CD4-positive, alpha-beta T cell treated with Interleukin-10 for 1 hour (primary cell): ENCODE measurements at regions not wholly inside any gene's neighbourhood (a gene's known extent, or its start where the extent isn't known, plus 50 kb on each side); places are given as distances from the start of the nearest gene placed in this dataset.
"Not testable (repeated sequence)": the region's sequence is repeated elsewhere in the genome, so short reads cannot be mapped to it uniquely, and the experiment has no call there.

ENCODE experiments used
- DNase-seq: peaks from one replicate; pipeline ENCODE4 v3.0.0-alpha.2; 2020

- no peak for DNase-seq
These were observed 672.5 kb downstream of the NSUN3 start for GRCh38 chr3:94735354-94735753.

DNA sequence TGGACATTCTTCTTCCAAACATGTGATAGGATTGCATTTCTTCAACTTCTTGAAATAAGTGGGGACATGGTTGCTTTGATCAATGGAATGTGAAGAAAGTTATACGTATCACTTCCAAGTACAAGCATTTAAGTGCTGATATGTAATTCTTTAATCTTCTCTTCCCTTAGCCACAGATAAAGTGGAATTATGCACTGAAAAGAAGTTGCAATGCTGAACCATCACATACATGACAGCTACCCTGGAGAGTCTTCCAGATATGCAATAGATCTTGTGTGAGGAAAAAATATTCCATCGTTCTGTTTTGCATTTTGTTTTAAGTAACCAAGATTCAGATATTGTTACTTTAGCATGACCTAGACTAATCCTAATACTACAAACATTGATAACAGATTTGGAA is 674.3 kb downstream of the NSUN3 start:
- DNase-seq = no peak

GRCh38 chr3:94739420-94739819 is 676.6 kb downstream of the NSUN3 start:
- no peak for DNase-seq

DNA sequence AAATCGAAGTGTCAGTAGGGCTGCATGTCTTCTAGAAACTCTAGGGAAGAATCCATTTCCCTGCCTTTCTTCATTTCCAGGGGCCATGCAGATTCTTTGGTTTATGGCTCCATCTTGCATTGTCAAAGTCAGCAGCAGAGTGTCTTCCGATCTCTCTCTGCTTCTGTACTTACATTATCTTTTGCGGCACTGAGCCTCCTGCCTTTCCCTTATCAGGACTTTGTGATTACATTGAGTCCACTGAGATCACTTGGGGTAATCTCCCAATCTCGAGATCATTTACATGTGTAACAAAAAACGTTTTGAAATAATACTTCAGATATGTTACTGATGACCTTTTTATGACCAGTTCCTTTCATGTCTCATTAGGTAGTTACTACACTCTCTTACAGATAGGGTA is 695.9 kb downstream of the NSUN3 start:
- no peak for DNase-seq

- no peak for DNase-seq
These were observed 709.5 kb downstream of the NSUN3 start for GRCh38 chr3:94772402-94772801.

GRCh38 chr3:94775746-94776145 is 712.9 kb downstream of the NSUN3 start:
- no peak for DNase-seq

- no peak for DNase-seq
These were observed 713.6 kb downstream of the NSUN3 start for GRCh38 chr3:94776401-94776915.

- no peak for DNase-seq
These were observed 715.4 kb downstream of the NSUN3 start for GRCh38 chr3:94778289-94778688.

DNA sequence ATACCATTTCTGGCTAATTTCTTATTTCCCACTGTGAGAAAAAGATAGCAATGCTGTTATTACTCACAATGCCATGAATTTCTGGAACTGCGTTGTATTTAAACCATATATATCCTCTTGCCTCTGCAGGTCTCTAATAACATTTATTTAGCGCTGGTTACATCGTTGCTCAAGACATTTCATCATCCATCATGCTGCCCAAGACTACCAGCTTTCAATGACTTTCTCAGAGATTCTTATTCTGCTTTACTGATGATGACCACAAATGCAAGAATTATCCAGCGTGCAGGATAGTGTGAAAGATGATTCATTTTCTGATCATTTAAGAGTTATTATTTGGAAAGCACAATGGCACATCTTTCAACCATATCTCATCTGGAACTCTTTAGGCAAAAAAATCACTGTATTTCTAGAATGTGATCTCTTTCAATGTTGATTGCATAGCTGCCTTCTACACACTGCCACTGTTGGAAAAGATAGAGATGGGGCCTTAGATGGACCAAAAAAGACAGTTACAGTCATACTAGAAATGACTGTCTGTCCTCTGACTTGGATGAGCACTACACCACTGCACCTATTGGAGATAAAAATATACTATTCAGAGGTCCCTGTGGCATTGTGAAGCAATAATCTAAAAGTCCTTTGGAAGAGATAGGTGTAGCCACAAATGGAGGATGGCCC is 716.1 kb downstream of the NSUN3 start:
- no peak for DNase-seq

DNA sequence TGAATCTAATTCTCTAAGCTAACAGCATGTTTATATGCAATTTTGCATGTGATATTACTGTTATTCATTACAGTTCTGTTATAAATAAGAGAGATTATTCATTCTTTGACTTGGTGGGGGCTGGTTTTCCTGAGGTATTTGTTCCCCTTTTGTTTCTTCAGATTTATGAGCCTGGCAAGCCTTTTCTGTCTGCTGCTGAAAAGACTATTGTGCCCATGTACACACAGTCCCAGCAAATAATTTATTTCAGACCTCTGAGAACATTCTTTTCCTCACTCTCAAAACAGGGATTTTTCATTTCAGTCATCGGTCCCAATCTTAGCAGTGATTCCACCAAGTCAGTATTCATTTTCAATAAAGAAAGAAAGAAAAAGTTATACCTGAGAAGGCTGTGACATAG is 716.8 kb downstream of the NSUN3 start:
- DNase-seq = no peak

GRCh38 chr3:94784274-94784673 is 721.4 kb downstream of the NSUN3 start:
- DNase-seq = no peak

- no peak for DNase-seq
These were observed 724.2 kb downstream of the NSUN3 start for GRCh38 chr3:94787066-94787465.

GRCh38 chr3:94787734-94788270 is 724.9 kb downstream of the NSUN3 start:
- no peak for DNase-seq

GRCh38 chr3:94794563-94794962 is 731.7 kb downstream of the NSUN3 start:
- DNase-seq = no peak

GRCh38 chr3:94799420-94800060 is 736.7 kb downstream of the NSUN3 start:
- no peak for DNase-seq

- DNase-seq = no peak
These were observed 749.0 kb downstream of the NSUN3 start for GRCh38 chr3:94811836-94812235.

GRCh38 chr3:94821241-94821640 is 758.4 kb downstream of the NSUN3 start:
- DNase-seq = no peak

DNA sequence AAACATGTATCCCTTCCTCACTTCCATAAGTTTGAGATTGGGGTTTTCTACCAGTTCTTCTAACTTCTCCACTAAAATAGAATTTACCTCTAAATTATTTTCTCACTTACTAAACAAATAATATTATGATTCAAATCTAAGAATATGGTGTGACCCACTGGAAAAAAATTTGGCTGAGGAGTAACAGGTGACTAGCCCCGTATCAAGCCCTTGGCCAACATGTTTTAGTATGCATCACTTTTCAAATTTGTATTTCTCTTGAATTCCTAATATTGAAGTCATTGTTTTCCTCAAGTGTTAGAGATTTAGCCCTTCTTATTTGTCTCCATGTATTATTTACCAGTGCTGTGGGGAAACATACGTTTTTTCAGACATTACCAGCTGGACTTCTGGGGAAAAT is 759.4 kb downstream of the NSUN3 start:
- DNase-seq = no peak

DNA sequence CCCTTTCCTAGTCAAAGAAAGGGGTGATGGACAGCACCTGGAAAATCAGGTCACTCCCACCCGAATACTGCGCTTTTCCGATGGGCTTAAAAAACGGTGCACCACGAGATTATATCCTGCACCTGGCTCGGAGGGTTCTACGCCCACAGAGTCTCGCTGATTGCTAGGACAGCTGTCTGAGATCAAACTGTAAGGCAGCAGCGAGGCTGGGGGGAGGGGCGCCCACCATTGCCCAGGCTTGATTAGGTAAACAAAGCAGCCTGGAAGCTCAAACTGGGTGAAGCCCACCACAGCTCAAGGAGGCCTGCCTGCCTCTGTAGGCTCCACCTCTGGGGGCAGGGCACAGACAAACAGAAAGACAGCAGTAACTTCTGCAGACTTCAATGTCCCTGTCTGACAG is 783.4 kb downstream of the NSUN3 start:
- DNase-seq = not testable (repeated sequence)

GRCh38 chr3:94862703-94863102 is 799.8 kb downstream of the NSUN3 start:
- no peak for DNase-seq

GRCh38 chr3:94869059-94869547 is 806.2 kb downstream of the NSUN3 start:
- DNase-seq = no peak

DNA sequence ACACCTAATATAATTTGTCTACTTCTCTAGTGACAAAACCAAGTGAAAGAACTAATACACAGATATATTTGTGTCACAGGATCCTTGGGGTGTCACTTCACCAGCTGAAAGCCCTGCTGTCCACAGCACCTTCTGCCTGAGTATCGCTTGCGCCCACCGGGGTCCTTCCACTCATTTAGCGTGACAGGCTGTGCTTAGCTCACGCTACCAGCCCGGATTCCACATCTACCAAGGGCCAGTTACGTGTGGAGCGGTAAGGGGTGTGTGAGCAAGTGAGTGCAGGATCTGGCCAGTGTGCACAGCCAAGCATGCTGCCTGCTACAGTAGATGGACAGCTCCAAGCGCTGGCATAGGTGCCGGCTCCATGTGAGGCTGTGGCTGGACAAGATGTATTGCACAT is 810.9 kb downstream of the NSUN3 start:
- no peak for DNase-seq

GRCh38 chr3:94875149-94875548 is 812.3 kb downstream of the NSUN3 start:
- no peak for DNase-seq

- DNase-seq = no peak
These were observed 824.2 kb downstream of the NSUN3 start for GRCh38 chr3:94887065-94887464.
